Heart right ventricle (tissue), 16 donors: ENCODE measurements at regions not wholly inside any gene's neighbourhood (a gene's known extent, or its start where the extent isn't known, plus 50 kb on each side); places are given as distances from the start of the nearest gene placed in this dataset.

Source experiments
- ATAC-seq, 8 donors: fragments of 200-7000 bp; cut with Tn5 transposase; one replicate each; pipeline ENCODE4 v1.9.1; 2020; ENCODE audit warnings: mild to moderate bottlenecking in 8 of 8, moderate library complexity in 8 of 8, moderate number of reproducible peaks in 1 of 8
- DNase-seq, 2 donors: peaks; one replicate each; pipeline ENCODE4 v3.0.0-alpha.2; 2020
- H3K27ac ChIP-seq, 10 donors: fragments of 200-600 bp; sonication (generic) in 2 of 10; one replicate each; pipeline versions ENCODE4 v1.5.0 to v1.8.0; 2020 to 2022; ENCODE audit warnings: mild to moderate bottlenecking in 3 of 10
- H3K27me3 ChIP-seq, 7 donors: fragments of 200-600 bp; one replicate each; pipeline ENCODE4 v1.8.0; 2021 to 2022; ENCODE audit warnings: mild to moderate bottlenecking in 2 of 7
- H3K36me3 ChIP-seq, 9 donors: fragments of 200-600 bp; sonication (generic) in 1 of 9; one replicate each; pipeline versions ENCODE4 v1.5.0 to v1.8.0; 2020 to 2022; ENCODE audit warnings: mild to moderate bottlenecking in 2 of 9
- H3K4me1 ChIP-seq, 9 donors: fragments of 200-600 bp; sonication (generic) in 1 of 9; one replicate each; pipeline versions ENCODE4 v1.5.0 to v1.8.0; 2020 to 2022; ENCODE audit warnings: mild to moderate bottlenecking in 4 of 9
- H3K4me3 ChIP-seq, 10 donors: fragments of 200-600 bp; sonication (generic) in 2 of 10; one replicate each; pipeline versions ENCODE4 v1.5.0 to v1.8.0; 2020 to 2022; ENCODE audit warnings: mild to moderate bottlenecking in 7 of 10, moderate library complexity in 2 of 10
- H3K9me3 ChIP-seq, 11 donors: fragments of 200-600 bp in 10 of 11; sonication (generic) in 2 of 11; one replicate each; pipeline versions ENCODE4 v1.5.0 to v1.8.0; 2013 to 2022; ENCODE audit warnings: mild to moderate bottlenecking in 2 of 11, control low read depth in 1 of 11, moderate library complexity in 1 of 11
- WGBS, 2 donors: extraction: QIAGEN DNeasy Blood & Tissue Kit; methylation state at CpG; one replicate each; pipeline ENCODE4 v1.1.7; 2013; ENCODE audit warnings: inconsistent platforms in 1 of 2; 5-methylcytosine and 5-hydroxymethylcytosine counted together
- intact Hi-C, 10 donors: fragments of 100-400 bp; cut with DNase I; formaldehyde crosslinking; loops; one replicate each; pipeline versions ENCODE4 v1.11.1 to v1.14.2; 2022
- TF ChIP-seq, protein P1 (sequence below), 9 donors: fragments of 200-600 bp; sonication (generic) in 2 of 9; IDR thresholded peaks; one replicate each; pipeline versions ENCODE4 v1.5.0 to v1.8.0; 2021 to 2022; ENCODE audit warnings: antibody characterized with exemption in 9 of 9, mild to moderate bottlenecking in 5 of 9, moderate library complexity in 1 of 9
- donor health status: Arrhythmogenic right ventricular cardiomyopathy.
- donor health status: ischemic (EF 13 %, LVEDD 7.1; RV severe dilation, severe dysfunction).
- donor health status: healthy with polysubstance abuse.
- donor health status: DM: no; HTN: yes; CAD: no.
- donor health status: DM: no; HTN: no; CAD: no.
- donor health status: ischemic (EF 25% LVEDD 6.9; RV normal size, moderate dysfunction).
- donor health status: ischemic (EF 25% LVEDD 5.7; RV mildly dilated, moderate dysfunction).
- donor health status: healthy.
- donor health status: DM: yes; HTN: yes; CAD: no.
- donor health status: Ischemic cardiomyopathy.
- donor health status: ischemic (EF 35%, LVEDD 5.7; RV mildly dilated, moderate dysfunction).
- donor health status: nonischemic (EF 11% LVEDD 7.7; RV severe dilation, severe dysfunction).
- donor health status: DM: yes; HTN: yes; CAD: no.
- donor health status: PGD.
- donor health status: ischemic (EF 29% LVEDD 5.4; RV normal size, mild dysfunction).
- donor health status: nonischemic (EF 23%, LVEDD 6.1; RV moderate dilation, normal function).

DNA sequence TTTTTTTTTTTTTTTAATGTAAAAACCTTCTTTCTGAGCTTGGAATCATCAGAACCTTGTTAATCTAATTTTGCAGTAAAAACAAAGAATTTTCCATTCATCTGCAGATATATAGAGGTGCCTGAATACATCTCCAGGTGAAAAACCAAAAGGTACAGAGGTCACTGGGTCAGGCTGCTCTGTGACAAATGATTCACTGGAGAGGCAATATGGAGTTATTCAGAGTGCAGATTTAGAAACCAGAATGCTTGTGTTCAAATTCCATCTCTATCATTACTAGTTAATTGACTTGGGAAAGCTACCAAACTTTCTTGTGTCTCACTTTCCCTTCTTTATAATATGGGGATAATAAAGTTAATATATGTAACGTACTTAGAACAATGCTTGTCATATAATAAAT, 51.5 kb upstream of the C1orf53 start:
- DNase-seq (no peak), ATAC-seq (no peak)
- Histone ChIP-seq H3K27ac (no peak overlapping the region), H3K9me3 (no peaks in the 10 kb centered on the region), H3K27me3 (peaks cover 0 to 19% (median 0%) of the 10 kb centered on the region in 7 donors), H3K4me1 (no peaks in the 10 kb centered on the region), H3K4me3 (no peak overlapping the region), H3K36me3 (no peaks in the 10 kb centered on the region)
- whole genome bisulfite sequencing, 2 donors, result 79 to 82% methylated on average over 1 of the region's 1 CpG
- TF ChIP-seq, protein P1, sequence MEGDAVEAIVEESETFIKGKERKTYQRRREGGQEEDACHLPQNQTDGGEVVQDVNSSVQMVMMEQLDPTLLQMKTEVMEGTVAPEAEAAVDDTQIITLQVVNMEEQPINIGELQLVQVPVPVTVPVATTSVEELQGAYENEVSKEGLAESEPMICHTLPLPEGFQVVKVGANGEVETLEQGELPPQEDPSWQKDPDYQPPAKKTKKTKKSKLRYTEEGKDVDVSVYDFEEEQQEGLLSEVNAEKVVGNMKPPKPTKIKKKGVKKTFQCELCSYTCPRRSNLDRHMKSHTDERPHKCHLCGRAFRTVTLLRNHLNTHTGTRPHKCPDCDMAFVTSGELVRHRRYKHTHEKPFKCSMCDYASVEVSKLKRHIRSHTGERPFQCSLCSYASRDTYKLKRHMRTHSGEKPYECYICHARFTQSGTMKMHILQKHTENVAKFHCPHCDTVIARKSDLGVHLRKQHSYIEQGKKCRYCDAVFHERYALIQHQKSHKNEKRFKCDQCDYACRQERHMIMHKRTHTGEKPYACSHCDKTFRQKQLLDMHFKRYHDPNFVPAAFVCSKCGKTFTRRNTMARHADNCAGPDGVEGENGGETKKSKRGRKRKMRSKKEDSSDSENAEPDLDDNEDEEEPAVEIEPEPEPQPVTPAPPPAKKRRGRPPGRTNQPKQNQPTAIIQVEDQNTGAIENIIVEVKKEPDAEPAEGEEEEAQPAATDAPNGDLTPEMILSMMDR (IDR thresholded peaks at IDR 0.05), result no peak
- intact Hi-C loops, result no loop called here

DNA sequence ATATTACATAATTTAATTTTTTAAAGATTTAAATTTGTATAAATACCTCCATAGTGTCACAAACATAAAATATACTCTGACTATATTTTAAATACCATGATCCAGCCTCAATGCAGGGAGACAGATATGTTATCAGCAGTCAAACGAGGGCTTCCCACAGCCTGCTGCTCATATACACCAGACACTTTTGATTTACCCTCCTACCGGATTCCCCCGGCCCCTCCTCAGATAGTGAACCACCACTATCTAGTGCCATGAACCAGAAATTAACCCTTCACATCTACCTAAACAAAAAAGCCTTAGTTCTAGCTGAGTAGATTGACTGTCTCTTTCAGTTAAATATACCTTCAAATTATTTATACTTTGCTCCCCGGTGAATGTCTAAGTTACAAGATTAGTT, 52.4 kb upstream of the C1orf53 start:
- H3K27me3 ChIP-seq, result peaks cover 0 to 19% (median 0%) of the 10 kb centered on the region in 7 donors
- TF ChIP-seq, protein P1 (IDR thresholded peaks at IDR 0.05), result no peak
- no peak overlapping the region for H3K27ac ChIP-seq
- WGBS, 2 donors, result 12 to 18% methylated on average over 4 of the region's 4 CpGs
- H3K36me3 ChIP-seq, result no peaks in the 10 kb centered on the region
- H3K9me3 ChIP-seq, result no peaks in the 10 kb centered on the region
- ATAC-seq, result no peak
- no peak overlapping the region for H3K4me3 ChIP-seq
- no peaks in the 10 kb centered on the region for H3K4me1 ChIP-seq
- intact Hi-C loops, result no loop called here
- no peak for DNase-seq

DNA sequence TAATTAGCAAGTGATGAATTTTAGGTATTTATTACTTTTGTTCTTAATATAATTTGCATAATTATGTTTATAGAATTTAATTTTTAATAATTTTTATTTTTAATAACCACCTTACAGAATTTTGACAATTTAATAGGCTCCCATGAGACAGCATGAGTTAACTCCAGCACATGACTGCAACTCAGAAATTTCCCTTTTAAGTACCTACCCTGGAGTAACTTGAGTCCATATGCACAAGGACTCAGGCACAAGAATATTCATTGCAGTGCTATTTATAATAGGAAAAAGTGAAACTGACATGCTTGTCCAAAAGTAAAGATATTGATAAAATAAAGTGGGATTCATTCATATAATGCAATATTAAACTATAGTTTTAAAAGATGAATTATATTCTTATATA, 54.1 kb upstream of the C1orf53 start:
- DNase-seq (no peak), ATAC-seq (no peak)
- H3K27me3 ChIP-seq, result peaks cover 0 to 21% (median 3%) of the 10 kb centered on the region in 7 donors
- H3K36me3 ChIP-seq, result no peaks in the 10 kb centered on the region
- H3K9me3 ChIP-seq, result no peaks in the 10 kb centered on the region
- H3K27ac ChIP-seq, result no peak overlapping the region
- intact Hi-C loops, result loop anchor here in 1 of 10 donors (5.0 kb wide), 1 partner anchor 51 kb away; no protein-coding TSS in a partner anchor
- TF ChIP-seq, protein P1 (IDR thresholded peaks at IDR 0.05), result no peak
- no peaks in the 10 kb centered on the region for H3K4me1 ChIP-seq
- H3K4me3 ChIP-seq, result no peak overlapping the region

DNA sequence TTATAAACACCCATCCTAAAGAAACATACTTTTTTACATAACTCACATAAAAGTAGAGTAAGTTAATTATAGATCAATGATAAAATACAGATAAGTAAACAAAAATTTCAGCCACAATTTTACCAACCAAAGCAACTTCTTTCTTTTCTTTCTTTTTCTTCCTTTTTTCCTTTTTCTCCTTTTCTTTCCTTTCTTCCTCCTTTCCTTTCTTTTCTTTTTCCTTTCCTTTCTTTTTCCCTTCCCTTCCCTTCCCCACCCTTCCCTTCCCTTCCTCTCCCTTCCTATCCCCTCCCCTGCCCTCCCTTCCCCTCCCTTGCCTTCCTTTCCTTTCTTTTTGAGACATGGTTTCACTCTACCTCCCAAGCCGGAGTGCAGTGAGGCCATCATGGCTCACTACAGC, 56.5 kb upstream of the C1orf53 start:
- H3K9me3 ChIP-seq, result no peaks in the 10 kb centered on the region
- ATAC-seq (no peak), DNase-seq (no peak)
- intact Hi-C loops, result loop anchor here in 1 of 10 donors (5.0 kb wide), 1 partner anchor 49 kb away; no protein-coding TSS in a partner anchor
- peaks cover 0 to 18% (median 3%) of the 10 kb centered on the region in 7 donors for H3K27me3 ChIP-seq
- no peaks in the 10 kb centered on the region for H3K36me3 ChIP-seq
- TF ChIP-seq, protein P1 (IDR thresholded peaks at IDR 0.05), result no peak
- H3K27ac ChIP-seq, result no peak overlapping the region
- 91 to 97% methylated on average over 1 of the region's 1 CpG for WGBS, 2 donors
- H3K4me1 ChIP-seq, result peaks cover 0 to 7% (median 0%) of the 10 kb centered on the region in 9 donors
- no peak overlapping the region for H3K4me3 ChIP-seq
